SK-N-MC (cell line): ENCODE measurements at regions not wholly inside any gene's neighbourhood (a gene's known extent, or its start where the extent isn't known, plus 50 kb on each side); places are given as distances from the start of the nearest gene placed in this dataset.

Experiments used
- EZH2 ChIP-seq: fragments of 200-600 bp; sonication (generic); IDR thresholded peaks from one replicate; pipeline ENCODE4 v1.6.1; 2017; ENCODE audit warnings: antibody characterized with exemption
- FOXP2 ChIP-seq: optimal IDR thresholded peaks from 2 replicates; pipeline ENCODE3; 2011; ENCODE audit warnings: mild to moderate bottlenecking, moderate library complexity; ENCODE audit not compliant: insufficient read depth; ENCODE audit errors: extremely low read length, control extremely low read depth

- TF ChIP-seq FOXP2 (no peak), EZH2 (no peak)
Observed at GRCh38 chr10:33623669-33624068, 289.2 kb upstream of the NRP1 start.
